NCI-H128 (cell line): ENCODE measurements at regions not wholly inside any gene's neighbourhood (a gene's known extent, or its start where the extent isn't known, plus 50 kb on each side); places are given as distances from the start of the nearest gene placed in this dataset.

Experiments used
- DNase-seq: peaks from one replicate; lab custom pipeline; 2025; ENCODE audit not compliant: unreplicated experiment; lab: John Stamatoyannopoulos, UW

- DNase-seq: no peak
Observed at GRCh38 chr15:62599791-62600777, 435.0 kb upstream of the C2CD4B start.

- DNase-seq: no peak
Observed at GRCh38 chr15:62601777-62602545, 436.9 kb upstream of the C2CD4B start.

- no peak for DNase-seq
Observed at GRCh38 chr15:62603742-62604141, 438.7 kb upstream of the C2CD4B start.

- DNase-seq: no peak
Observed at GRCh38 chr15:62605282-62605681, 437.3 kb upstream of the TPM1 start.

- DNase-seq: no peak
Observed at GRCh38 chr15:62606376-62607113, 436.0 kb upstream of the TPM1 start.

GRCh38 chr15:62607114-62607462, 435.5 kb upstream of the TPM1 start:
- DNase-seq: no peak

- no peak for DNase-seq
Observed at GRCh38 chr15:62607643-62608042, 434.9 kb upstream of the TPM1 start.

- no peak for DNase-seq
Observed at GRCh38 chr15:62608369-62608768, 434.2 kb upstream of the TPM1 start.

- DNase-seq: no peak
Observed at GRCh38 chr15:62610265-62610869, 432.2 kb upstream of the TPM1 start.

GRCh38 chr15:62611002-62611401, 431.5 kb upstream of the TPM1 start:
- DNase-seq: no peak

GRCh38 chr15:62612183-62612733, 430.3 kb upstream of the TPM1 start:
- DNase-seq: no peak

GRCh38 chr15:62612771-62613170, 429.8 kb upstream of the TPM1 start:
- DNase-seq: no peak

GRCh38 chr15:62616746-62617145, 425.8 kb upstream of the TPM1 start:
- no peak for DNase-seq

- DNase-seq: no peak
Observed at GRCh38 chr15:62617741-62618140, 424.8 kb upstream of the TPM1 start.

- DNase-seq: no peak
Observed at GRCh38 chr15:62618432-62618831, 424.1 kb upstream of the TPM1 start.

- no peak for DNase-seq
Observed at GRCh38 chr15:62618846-62619504, 423.6 kb upstream of the TPM1 start.

GRCh38 chr15:62619526-62619925, 423.0 kb upstream of the TPM1 start:
- no peak for DNase-seq

- DNase-seq: no peak
Observed at GRCh38 chr15:62622775-62623174, 419.8 kb upstream of the TPM1 start.

GRCh38 chr15:62624547-62625378, 417.8 kb upstream of the TPM1 start:
- no peak for DNase-seq
